Skeletal muscle cell (primary cell): ENCODE measurements at regions not wholly inside any gene's neighbourhood (a gene's known extent, or its start where the extent isn't known, plus 50 kb on each side); places are given as distances from the start of the nearest gene placed in this dataset.

Experiments used
- DNase-seq: peaks from one replicate; pipeline ENCODE4 v3.0.0-alpha.2; 2010; ENCODE audit warnings: low read depth
- H3K4me3 ChIP-seq: 2 replicates; pipeline ENCODE4 v1.5.1; 2011; ENCODE audit warnings: low read depth, mild to moderate bottlenecking, control low read depth, low read length, moderate library complexity

- no peak for DNase-seq
Measured at GRCh38 chr14:34254571-34254970, 207.5 kb downstream of the SPTSSA start.

GRCh38 chr14:34254031-34254430 is 208.0 kb downstream of the SPTSSA start:
- no peak for DNase-seq
- H3K4me3 ChIP-seq = no peak overlapping the region

More at GRCh38 chr14:34254571-34254970, 207.5 kb downstream of the SPTSSA start:
- no peak overlapping the region for H3K4me3 ChIP-seq

- DNase-seq = no peak
- no peak overlapping the region for H3K4me3 ChIP-seq
Measured at GRCh38 chr14:34252227-34252626, 209.8 kb downstream of the SPTSSA start.

GRCh38 chr14:34251662-34252061 is 210.4 kb downstream of the SPTSSA start:
- no peak overlapping the region for H3K4me3 ChIP-seq
- no peak for DNase-seq

GRCh38 chr14:34250959-34251358 is 211.1 kb downstream of the SPTSSA start:
- no peak overlapping the region for H3K4me3 ChIP-seq
- no peak for DNase-seq

- no peak for DNase-seq
- H3K4me3 ChIP-seq = no peak overlapping the region
Measured at GRCh38 chr14:34247605-34248004, 214.4 kb downstream of the SPTSSA start.

- H3K4me3 ChIP-seq = no peak overlapping the region
- DNase-seq = no peak
Measured at GRCh38 chr14:34246206-34246605, 215.8 kb downstream of the SPTSSA start.

GRCh38 chr14:34243401-34243800 is 218.6 kb downstream of the SPTSSA start:
- DNase-seq = no peak
- H3K4me3 ChIP-seq = no peak overlapping the region

GRCh38 chr14:34243001-34243400 is 219.0 kb downstream of the SPTSSA start:
- DNase-seq = no peak

GRCh38 chr14:34241185-34241711 is 220.8 kb downstream of the SPTSSA start:
- no peak for DNase-seq

More at GRCh38 chr14:34243001-34243400, 219.0 kb downstream of the SPTSSA start:
- no peak overlapping the region for H3K4me3 ChIP-seq

GRCh38 chr14:34238610-34239009 is 223.4 kb downstream of the SPTSSA start:
- no peak for DNase-seq
- H3K4me3 ChIP-seq = no peak overlapping the region

More at GRCh38 chr14:34241185-34241711, 220.8 kb downstream of the SPTSSA start:
- H3K4me3 ChIP-seq = no peak overlapping the region

- no peak for DNase-seq
Measured at GRCh38 chr14:34237677-34238076, 224.4 kb downstream of the SPTSSA start.

GRCh38 chr14:34237081-34237480 is 225.0 kb downstream of the SPTSSA start:
- DNase-seq = no peak
- no peak overlapping the region for H3K4me3 ChIP-seq

More at GRCh38 chr14:34237677-34238076, 224.4 kb downstream of the SPTSSA start:
- no peak overlapping the region for H3K4me3 ChIP-seq

- H3K4me3 ChIP-seq = no peak overlapping the region
- DNase-seq = no peak
Measured at GRCh38 chr14:34235643-34236300, 226.3 kb downstream of the SPTSSA start.

GRCh38 chr14:34234258-34234657 is 227.8 kb downstream of the SPTSSA start:
- H3K4me3 ChIP-seq = no peak overlapping the region
- DNase-seq = no peak

GRCh38 chr14:34233619-34234018 is 228.4 kb downstream of the SPTSSA start:
- no peak overlapping the region for H3K4me3 ChIP-seq
- no peak for DNase-seq

- H3K4me3 ChIP-seq = no peak overlapping the region
- no peak for DNase-seq
Measured at GRCh38 chr14:34232790-34233189, 229.2 kb downstream of the SPTSSA start.

- H3K4me3 ChIP-seq = no peak overlapping the region
- DNase-seq = no peak
Measured at GRCh38 chr14:34231626-34232025, 230.4 kb downstream of the SPTSSA start.

- no peak for DNase-seq
- no peak overlapping the region for H3K4me3 ChIP-seq
Measured at GRCh38 chr14:34229140-34229539, 232.9 kb downstream of the SPTSSA start.

GRCh38 chr14:34228650-34228976 is 233.4 kb downstream of the SPTSSA start:
- no peak for DNase-seq
- H3K4me3 ChIP-seq = no peak overlapping the region

GRCh38 chr14:34227834-34228649 is 234.0 kb downstream of the SPTSSA start:
- DNase-seq = no peak
- peak overlapping the region; percentile 12 for H3K4me3 ChIP-seq
